Rectal smooth muscle tissue (tissue), 1 donor: ENCODE measurements at regions not wholly inside any gene's neighbourhood (a gene's known extent, or its start where the extent isn't known, plus 50 kb on each side); places are given as distances from the start of the nearest gene placed in this dataset.
"Not testable (repeated sequence)": the region's sequence is repeated elsewhere in the genome, so short reads cannot be mapped to it uniquely, and the experiment has no call there.

Source experiments
- H3K27ac ChIP-seq: one replicate; pipeline ENCODE4 v1.7.0; 2013; ENCODE audit warnings: low read depth, low read length, inconsistent platforms
- H3K27me3 ChIP-seq: one replicate; pipeline ENCODE4 v1.7.0; 2013; ENCODE audit warnings: low read length; ENCODE audit not compliant: control insufficient read depth, insufficient read depth
- H3K36me3 ChIP-seq: one replicate; pipeline ENCODE4 v1.7.0; 2013; ENCODE audit warnings: low read length; ENCODE audit not compliant: control insufficient read depth, insufficient read depth
- H3K4me1 ChIP-seq: one replicate; pipeline ENCODE4 v1.7.0; 2013; ENCODE audit warnings: low read length; ENCODE audit not compliant: control insufficient read depth, insufficient read depth
- H3K4me3 ChIP-seq: one replicate; pipeline ENCODE4 v1.7.0; 2013; ENCODE audit warnings: low read length
- H3K9ac ChIP-seq: one replicate; pipeline ENCODE4 v1.7.0; 2013; ENCODE audit warnings: low read length

GRCh38 chr4:119962631-119963030 is 104.0 kb downstream of the MAD2L1 start:
- no peaks in the 10 kb centered on the region for H3K27me3 ChIP-seq
- H3K36me3 ChIP-seq: no peaks in the 10 kb centered on the region
- no peak overlapping the region for H3K27ac ChIP-seq
- no peak overlapping the region for H3K9ac ChIP-seq
- H3K4me3 ChIP-seq: no peak overlapping the region
- no peaks in the 10 kb centered on the region for H3K4me1 ChIP-seq

- H3K4me1 ChIP-seq: no peaks in the 10 kb centered on the region
Measured at GRCh38 chr4:119958983-119959382, 107.7 kb downstream of the MAD2L1 start.

GRCh38 chr4:119955256-119955655 is 111.4 kb downstream of the MAD2L1 start:
- Histone ChIP-seq H3K36me3 (no peaks in the 10 kb centered on the region), H3K27me3 (no peaks in the 10 kb centered on the region), H3K4me1 (no peaks in the 10 kb centered on the region), H3K27ac (no peak overlapping the region), H3K4me3 (no peak overlapping the region), H3K9ac (no peak overlapping the region)

More at GRCh38 chr4:119958983-119959382, 107.7 kb downstream of the MAD2L1 start:
- Histone ChIP-seq H3K27ac (no peak overlapping the region), H3K36me3 (no peaks in the 10 kb centered on the region), H3K4me3 (no peak overlapping the region), H3K9ac (no peak overlapping the region), H3K27me3 (no peaks in the 10 kb centered on the region)

- not testable (repeated sequence) for H3K9ac ChIP-seq, H3K4me1 ChIP-seq, H3K27me3 ChIP-seq, H3K36me3 ChIP-seq, H3K27ac ChIP-seq, H3K4me3 ChIP-seq
Measured at GRCh38 chr4:119954487-119954886, 112.2 kb downstream of the MAD2L1 start.

GRCh38 chr4:119946359-119946758 is 120.3 kb downstream of the MAD2L1 start:
- Histone ChIP-seq H3K4me1 (no peaks in the 10 kb centered on the region), H3K36me3 (no peaks in the 10 kb centered on the region), H3K9ac (no peak overlapping the region), H3K27me3 (no peaks in the 10 kb centered on the region), H3K4me3 (no peak overlapping the region), H3K27ac (no peak overlapping the region)

- H3K9ac ChIP-seq: no peak overlapping the region
- H3K27ac ChIP-seq: no peak overlapping the region
- no peaks in the 10 kb centered on the region for H3K4me1 ChIP-seq
- H3K27me3 ChIP-seq: no peaks in the 10 kb centered on the region
- H3K4me3 ChIP-seq: no peak overlapping the region
- no peaks in the 10 kb centered on the region for H3K36me3 ChIP-seq
Measured at GRCh38 chr4:119942806-119943205, 123.8 kb downstream of the MAD2L1 start.

GRCh38 chr4:119940557-119940956 is 126.1 kb downstream of the MAD2L1 start:
- Histone ChIP-seq H3K9ac (no peak overlapping the region), H3K27me3 (no peaks in the 10 kb centered on the region), H3K27ac (no peak overlapping the region), H3K4me3 (no peak overlapping the region), H3K36me3 (no peaks in the 10 kb centered on the region), H3K4me1 (no peaks in the 10 kb centered on the region)

- no peak overlapping the region for H3K9ac ChIP-seq
- no peaks in the 10 kb centered on the region for H3K36me3 ChIP-seq
- H3K27me3 ChIP-seq: no peaks in the 10 kb centered on the region
- no peak overlapping the region for H3K27ac ChIP-seq
- no peaks in the 10 kb centered on the region for H3K4me1 ChIP-seq
- no peak overlapping the region for H3K4me3 ChIP-seq
Measured at GRCh38 chr4:119939071-119939995, 127.3 kb downstream of the MAD2L1 start.

- Histone ChIP-seq H3K36me3 (no peaks in the 10 kb centered on the region), H3K27me3 (no peaks in the 10 kb centered on the region), H3K4me3 (no peak overlapping the region), H3K9ac (no peak overlapping the region), H3K27ac (no peak overlapping the region), H3K4me1 (no peaks in the 10 kb centered on the region)
Measured at GRCh38 chr4:119937746-119938145, 128.9 kb downstream of the MAD2L1 start.

GRCh38 chr4:119933606-119934005 is 133.0 kb downstream of the MAD2L1 start:
- H3K4me1 ChIP-seq: no peaks in the 10 kb centered on the region
- H3K27ac ChIP-seq: no peak overlapping the region
- no peaks in the 10 kb centered on the region for H3K27me3 ChIP-seq
- H3K36me3 ChIP-seq: no peaks in the 10 kb centered on the region
- no peak overlapping the region for H3K4me3 ChIP-seq
- H3K9ac ChIP-seq: no peak overlapping the region

- H3K4me1 ChIP-seq: no peaks in the 10 kb centered on the region
- H3K36me3 ChIP-seq: no peaks in the 10 kb centered on the region
- H3K9ac ChIP-seq: no peak overlapping the region
- H3K4me3 ChIP-seq: no peak overlapping the region
- no peak overlapping the region for H3K27ac ChIP-seq
- no peaks in the 10 kb centered on the region for H3K27me3 ChIP-seq
Measured at GRCh38 chr4:119932277-119932676, 134.4 kb downstream of the MAD2L1 start.

GRCh38 chr4:119930546-119930945 is 136.1 kb downstream of the MAD2L1 start:
- Histone ChIP-seq H3K27ac (no peak overlapping the region), H3K36me3 (no peaks in the 10 kb centered on the region), H3K4me3 (no peak overlapping the region), H3K27me3 (no peaks in the 10 kb centered on the region), H3K9ac (no peak overlapping the region), H3K4me1 (no peaks in the 10 kb centered on the region)

GRCh38 chr4:119921830-119922229 is 144.8 kb downstream of the MAD2L1 start:
- H3K9ac ChIP-seq: no peak overlapping the region
- no peaks in the 10 kb centered on the region for H3K36me3 ChIP-seq
- no peaks in the 10 kb centered on the region for H3K27me3 ChIP-seq
- no peak overlapping the region for H3K27ac ChIP-seq
- H3K4me1 ChIP-seq: no peaks in the 10 kb centered on the region
- H3K4me3 ChIP-seq: no peak overlapping the region
